GM12872 (cell line): ENCODE measurements at regions not wholly inside any gene's neighbourhood (a gene's known extent, or its start where the extent isn't known, plus 50 kb on each side); places are given as distances from the start of the nearest gene placed in this dataset.

Source experiments
- TF ChIP-seq, protein P1 (sequence below): IDR thresholded peaks from 3 replicates; pipeline ENCODE4 v1.5.1; 2011; ENCODE audit warnings: low read depth, mild to moderate bottlenecking, low read length, moderate library complexity; ENCODE audit not compliant: insufficient read depth

DNA sequence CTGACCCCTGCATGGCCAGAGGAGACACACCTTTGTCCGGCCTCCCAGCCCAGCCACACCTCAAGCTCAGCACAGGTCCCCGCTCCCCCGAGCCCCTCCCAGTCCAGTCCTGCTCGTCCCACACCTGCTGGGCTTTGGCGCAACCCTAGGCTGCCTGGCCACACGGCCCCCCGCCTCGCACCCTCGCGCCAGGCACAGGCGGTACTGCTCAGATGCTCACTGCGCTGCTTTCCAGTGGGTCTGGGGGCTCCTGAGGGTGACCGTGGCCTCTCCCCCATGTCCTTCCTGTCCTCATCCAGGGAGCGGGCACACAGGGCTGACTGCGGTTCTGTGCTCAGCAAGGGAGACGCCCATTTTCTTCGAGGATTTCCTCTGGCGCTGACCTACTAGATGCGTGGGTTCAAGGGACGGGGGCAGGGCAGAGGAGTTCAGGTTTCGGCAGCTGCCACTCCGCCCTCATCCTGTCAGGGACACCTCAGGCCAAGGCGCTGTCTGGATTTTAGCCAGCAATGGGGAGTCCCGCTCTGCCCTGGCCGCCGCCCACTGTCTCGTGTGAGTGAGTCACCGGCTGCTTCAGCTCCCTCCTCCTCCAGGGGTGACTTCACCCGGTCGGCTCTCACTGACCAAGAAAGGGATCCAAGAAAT lies 118.0 kb upstream of the ZNF469 start:
- TF ChIP-seq, protein P1, sequence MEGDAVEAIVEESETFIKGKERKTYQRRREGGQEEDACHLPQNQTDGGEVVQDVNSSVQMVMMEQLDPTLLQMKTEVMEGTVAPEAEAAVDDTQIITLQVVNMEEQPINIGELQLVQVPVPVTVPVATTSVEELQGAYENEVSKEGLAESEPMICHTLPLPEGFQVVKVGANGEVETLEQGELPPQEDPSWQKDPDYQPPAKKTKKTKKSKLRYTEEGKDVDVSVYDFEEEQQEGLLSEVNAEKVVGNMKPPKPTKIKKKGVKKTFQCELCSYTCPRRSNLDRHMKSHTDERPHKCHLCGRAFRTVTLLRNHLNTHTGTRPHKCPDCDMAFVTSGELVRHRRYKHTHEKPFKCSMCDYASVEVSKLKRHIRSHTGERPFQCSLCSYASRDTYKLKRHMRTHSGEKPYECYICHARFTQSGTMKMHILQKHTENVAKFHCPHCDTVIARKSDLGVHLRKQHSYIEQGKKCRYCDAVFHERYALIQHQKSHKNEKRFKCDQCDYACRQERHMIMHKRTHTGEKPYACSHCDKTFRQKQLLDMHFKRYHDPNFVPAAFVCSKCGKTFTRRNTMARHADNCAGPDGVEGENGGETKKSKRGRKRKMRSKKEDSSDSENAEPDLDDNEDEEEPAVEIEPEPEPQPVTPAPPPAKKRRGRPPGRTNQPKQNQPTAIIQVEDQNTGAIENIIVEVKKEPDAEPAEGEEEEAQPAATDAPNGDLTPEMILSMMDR: no peak

GRCh38 chr16:88274847-88275246 lies 107.9 kb upstream of the ZNF469 start:
- TF ChIP-seq, protein P1: no peak

DNA sequence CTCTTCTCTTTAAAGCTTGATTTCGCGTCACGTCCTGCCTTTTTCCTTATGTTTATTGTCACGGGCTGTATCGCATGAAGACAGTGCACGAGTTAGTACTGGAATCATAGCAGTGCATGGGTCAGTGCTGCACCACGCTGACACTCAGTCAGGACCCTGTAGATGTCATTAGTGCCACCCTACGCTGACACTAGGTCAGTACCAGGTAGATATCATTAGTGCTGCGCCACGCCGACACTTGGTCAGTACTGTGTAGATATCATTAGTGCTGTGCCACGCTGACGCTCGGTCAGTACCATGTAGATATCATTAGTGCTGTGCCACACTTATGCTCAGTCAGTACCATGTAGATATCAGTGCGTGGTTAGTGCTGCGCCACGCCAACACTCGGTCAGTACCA lies 106.2 kb upstream of the ZNF469 start:
- TF ChIP-seq, protein P1: no peak

GRCh38 chr16:88279998-88280397 lies 102.8 kb upstream of the ZNF469 start:
- TF ChIP-seq, protein P1: no peak

DNA sequence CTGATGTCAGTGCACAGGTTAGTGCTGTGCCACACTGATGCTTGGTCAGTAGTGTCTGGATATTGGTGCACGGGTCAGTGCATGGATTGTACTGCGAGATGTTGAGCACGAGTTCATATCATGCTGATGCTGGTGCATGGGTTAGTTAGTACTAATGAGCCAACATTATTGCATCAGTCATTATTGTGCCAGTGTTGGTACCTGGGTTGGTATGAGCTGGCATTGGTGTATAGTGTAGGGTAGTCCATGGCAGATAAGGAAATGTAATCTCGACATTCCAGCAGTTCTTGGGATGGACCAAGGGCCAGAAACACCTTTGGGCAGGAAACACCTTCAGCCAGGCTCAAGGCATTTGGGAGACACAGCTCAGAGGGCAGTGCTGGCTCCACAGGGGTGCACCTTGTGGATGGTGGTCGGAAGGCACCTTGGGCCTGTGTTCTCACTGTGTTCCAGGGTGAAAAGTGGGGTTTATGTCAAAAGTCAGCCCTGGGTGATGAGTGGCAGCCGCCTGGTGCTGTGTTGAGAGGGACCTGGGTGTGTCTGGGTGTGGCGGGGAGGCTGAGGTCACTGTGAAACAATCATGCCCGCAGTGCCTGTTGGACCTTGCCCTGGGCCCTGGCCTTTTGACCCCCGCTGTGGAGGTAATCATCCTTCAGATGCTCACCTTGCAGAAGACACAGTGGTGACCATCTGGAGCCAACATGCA lies 100.7 kb upstream of the ZNF469 start:
- TF ChIP-seq, protein P1: no peak

- TF ChIP-seq, protein P1: no peak
These were observed 100.0 kb upstream of the ZNF469 start for GRCh38 chr16:88282564-88283395.

GRCh38 chr16:88283596-88283995 lies 99.2 kb upstream of the ZNF469 start:
- TF ChIP-seq, protein P1: no peak
